ENCODE measurements at regions not wholly inside any gene's neighbourhood (a gene's known extent, or its start where the extent isn't known, plus 50 kb on each side); places are given as distances from the start of the nearest gene placed in this dataset.

DNA sequence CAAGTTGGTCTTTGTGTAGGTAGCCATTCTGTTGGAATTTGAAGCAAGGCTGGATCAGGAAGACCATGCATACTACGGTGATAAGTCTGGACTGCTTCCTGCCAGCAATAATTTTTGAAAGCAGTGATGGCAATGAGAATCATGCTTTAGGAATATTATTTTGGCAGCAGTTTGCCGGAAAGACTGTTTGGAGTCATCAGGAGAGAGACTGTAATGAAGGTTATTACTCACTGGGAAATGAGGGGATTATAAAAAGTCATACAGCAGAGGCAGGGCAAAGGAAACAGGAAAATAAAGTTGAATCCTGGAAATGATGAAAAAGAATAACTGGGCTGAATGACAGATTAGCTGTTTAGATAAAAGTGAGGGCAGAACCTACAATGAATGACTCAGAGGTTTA lies 1136.8 kb upstream of the AUTS2 start:
- TF ChIP-seq, protein P1, sequence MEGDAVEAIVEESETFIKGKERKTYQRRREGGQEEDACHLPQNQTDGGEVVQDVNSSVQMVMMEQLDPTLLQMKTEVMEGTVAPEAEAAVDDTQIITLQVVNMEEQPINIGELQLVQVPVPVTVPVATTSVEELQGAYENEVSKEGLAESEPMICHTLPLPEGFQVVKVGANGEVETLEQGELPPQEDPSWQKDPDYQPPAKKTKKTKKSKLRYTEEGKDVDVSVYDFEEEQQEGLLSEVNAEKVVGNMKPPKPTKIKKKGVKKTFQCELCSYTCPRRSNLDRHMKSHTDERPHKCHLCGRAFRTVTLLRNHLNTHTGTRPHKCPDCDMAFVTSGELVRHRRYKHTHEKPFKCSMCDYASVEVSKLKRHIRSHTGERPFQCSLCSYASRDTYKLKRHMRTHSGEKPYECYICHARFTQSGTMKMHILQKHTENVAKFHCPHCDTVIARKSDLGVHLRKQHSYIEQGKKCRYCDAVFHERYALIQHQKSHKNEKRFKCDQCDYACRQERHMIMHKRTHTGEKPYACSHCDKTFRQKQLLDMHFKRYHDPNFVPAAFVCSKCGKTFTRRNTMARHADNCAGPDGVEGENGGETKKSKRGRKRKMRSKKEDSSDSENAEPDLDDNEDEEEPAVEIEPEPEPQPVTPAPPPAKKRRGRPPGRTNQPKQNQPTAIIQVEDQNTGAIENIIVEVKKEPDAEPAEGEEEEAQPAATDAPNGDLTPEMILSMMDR (conservative IDR thresholded peaks at IDR 0.05 in 1 of 2, IDR thresholded peaks at IDR 0.05 in 1 of 2; ENCODE audit: low read depth in 1 of 2, low read length in 2 of 2): no peak
- no peak for TF ChIP-seq EZH2 (IDR thresholded peaks at IDR 0.05; ENCODE audit: low read length, missing control alignments)

Data from fibroblast of lung (primary cell).